Uterus (tissue), 2 donors: ENCODE measurements at regions not wholly inside any gene's neighbourhood (a gene's known extent, or its start where the extent isn't known, plus 50 kb on each side); places are given as distances from the start of the nearest gene placed in this dataset.

Experiments
- POLR2A ChIP-seq, 2 donors: fragments of 450-650 bp; IDR thresholded peaks; one replicate each; pipeline ENCODE4 v1.6.1; 2016; ENCODE audit warnings: antibody characterized with exemption in 2 of 2, mild to moderate bottlenecking in 1 of 2, moderate library complexity in 1 of 2
- TF ChIP-seq, protein P1 (sequence below), 4 experiments: fragments of 200-600 bp in 2 of 4; fragments of 450-650 bp in 2 of 4; sonication (generic) in 2 of 4; IDR thresholded peaks; one replicate each; pipeline ENCODE4 v1.5.1; 2016 to 2019; ENCODE audit warnings: antibody characterized with exemption in 4 of 4, mild to moderate bottlenecking in 2 of 4, moderate library complexity in 1 of 4

- TF ChIP-seq POLR2A (IDR thresholded peaks at IDR 0.05): no peak
- TF ChIP-seq, protein P1, sequence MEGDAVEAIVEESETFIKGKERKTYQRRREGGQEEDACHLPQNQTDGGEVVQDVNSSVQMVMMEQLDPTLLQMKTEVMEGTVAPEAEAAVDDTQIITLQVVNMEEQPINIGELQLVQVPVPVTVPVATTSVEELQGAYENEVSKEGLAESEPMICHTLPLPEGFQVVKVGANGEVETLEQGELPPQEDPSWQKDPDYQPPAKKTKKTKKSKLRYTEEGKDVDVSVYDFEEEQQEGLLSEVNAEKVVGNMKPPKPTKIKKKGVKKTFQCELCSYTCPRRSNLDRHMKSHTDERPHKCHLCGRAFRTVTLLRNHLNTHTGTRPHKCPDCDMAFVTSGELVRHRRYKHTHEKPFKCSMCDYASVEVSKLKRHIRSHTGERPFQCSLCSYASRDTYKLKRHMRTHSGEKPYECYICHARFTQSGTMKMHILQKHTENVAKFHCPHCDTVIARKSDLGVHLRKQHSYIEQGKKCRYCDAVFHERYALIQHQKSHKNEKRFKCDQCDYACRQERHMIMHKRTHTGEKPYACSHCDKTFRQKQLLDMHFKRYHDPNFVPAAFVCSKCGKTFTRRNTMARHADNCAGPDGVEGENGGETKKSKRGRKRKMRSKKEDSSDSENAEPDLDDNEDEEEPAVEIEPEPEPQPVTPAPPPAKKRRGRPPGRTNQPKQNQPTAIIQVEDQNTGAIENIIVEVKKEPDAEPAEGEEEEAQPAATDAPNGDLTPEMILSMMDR (IDR thresholded peaks at IDR 0.05): no peak
Measured at GRCh38 chr13:110794209-110794608, 80.7 kb downstream of the ING1 start.
